ENCODE measurements at regions not wholly inside any gene's neighbourhood (a gene's known extent, or its start where the extent isn't known, plus 50 kb on each side); places are given as distances from the start of the nearest gene placed in this dataset.

GRCh38 chr11:28887681-28888080 is 779.5 kb downstream of the METTL15 start:
- TF ChIP-seq CTCF (IDR thresholded peaks at IDR 0.05) = no peak
- H3K27ac ChIP-seq = no peak overlapping the region
- H3K4me3 ChIP-seq = no peak overlapping the region
- no peaks in the 10 kb centered on the region for H3K27me3 ChIP-seq
- H3K4me1 ChIP-seq = no peaks in the 10 kb centered on the region
- DNase-seq (ENCODE audit: low spot score) = no peak
- H3K9me3 ChIP-seq = no peaks in the 10 kb centered on the region
- H3K36me3 ChIP-seq = no peaks in the 10 kb centered on the region

- Histone ChIP-seq H3K4me1 (no peaks in the 10 kb centered on the region), H3K9me3 (no peaks in the 10 kb centered on the region), H3K27ac (no peak overlapping the region), H3K27me3 (no peaks in the 10 kb centered on the region), H3K4me3 (no peak overlapping the region), H3K36me3 (no peaks in the 10 kb centered on the region)
- no peak for TF ChIP-seq CTCF (IDR thresholded peaks at IDR 0.05)
- no peak for DNase-seq (ENCODE audit: low spot score)
Observed at GRCh38 chr11:28879869-28880268, 771.7 kb downstream of the METTL15 start.

- no peaks in the 10 kb centered on the region for H3K36me3 ChIP-seq
- no peak for DNase-seq (ENCODE audit: low spot score)
- no peaks in the 10 kb centered on the region for H3K27me3 ChIP-seq
- no peak overlapping the region for H3K4me3 ChIP-seq
- no peaks in the 10 kb centered on the region for H3K9me3 ChIP-seq
- TF ChIP-seq CTCF (IDR thresholded peaks at IDR 0.05) = no peak
- H3K27ac ChIP-seq = no peak overlapping the region
- H3K4me1 ChIP-seq = no peaks in the 10 kb centered on the region
Observed at GRCh38 chr11:28878025-28878424, 769.8 kb downstream of the METTL15 start.

- H3K9me3 ChIP-seq = no peaks in the 10 kb centered on the region
- H3K27me3 ChIP-seq = no peaks in the 10 kb centered on the region
- no peak for TF ChIP-seq CTCF (IDR thresholded peaks at IDR 0.05)
- no peak overlapping the region for H3K27ac ChIP-seq
- no peak overlapping the region for H3K4me3 ChIP-seq
- H3K36me3 ChIP-seq = no peaks in the 10 kb centered on the region
- no peak for DNase-seq (ENCODE audit: low spot score)
- H3K4me1 ChIP-seq = no peaks in the 10 kb centered on the region
Observed at GRCh38 chr11:28877340-28877739, 769.2 kb downstream of the METTL15 start.

GRCh38 chr11:28874706-28875105 is 766.5 kb downstream of the METTL15 start:
- TF ChIP-seq CTCF (IDR thresholded peaks at IDR 0.05) = no peak
- H3K4me3 ChIP-seq = no peak overlapping the region
- no peak for DNase-seq (ENCODE audit: low spot score)
- no peak overlapping the region for H3K27ac ChIP-seq
- no peaks in the 10 kb centered on the region for H3K4me1 ChIP-seq
- H3K36me3 ChIP-seq = no peaks in the 10 kb centered on the region
- H3K27me3 ChIP-seq = no peaks in the 10 kb centered on the region
- H3K9me3 ChIP-seq = no peaks in the 10 kb centered on the region

- Histone ChIP-seq H3K4me3 (no peak overlapping the region), H3K4me1 (no peaks in the 10 kb centered on the region), H3K27ac (no peak overlapping the region), H3K36me3 (no peaks in the 10 kb centered on the region), H3K27me3 (no peaks in the 10 kb centered on the region), H3K9me3 (no peaks in the 10 kb centered on the region)
- DNase-seq (ENCODE audit: low spot score) = no peak
- no peak for TF ChIP-seq CTCF (IDR thresholded peaks at IDR 0.05)
Observed at GRCh38 chr11:28871090-28871489, 762.9 kb downstream of the METTL15 start.

Data from right atrium auricular region (tissue), 2 donors.